HCT116 (cell line): ENCODE measurements at regions not wholly inside any gene's neighbourhood (a gene's known extent, or its start where the extent isn't known, plus 50 kb on each side); places are given as distances from the start of the nearest gene placed in this dataset.
A peak's percentile ranks its signal among the peaks of the same experiment; 100 is the strongest.

Source experiments
- ATAC-seq: fragments of 200-7000 bp; cut with Tn5 transposase; 2 replicates; pipeline ENCODE4 v1.9.1; 2020; ENCODE audit warnings: mild to moderate bottlenecking, moderate library complexity
- BruUV-seq: library from RNA; stranded (reverse); fragments of 400-500 nt; replicated peaks from 2 replicates; lab custom pipeline; 2021; lab: Mats Ljungman, UMichigan
- CTCF ChIA-PET: fragments of 300-600 bp; sonication (Branson Sonifier 250); formaldehyde crosslinking; loops from one replicate; lab custom pipeline; 2021; ENCODE audit warnings: antibody characterized with exemption; lab: Charles Lee
- POLR2A ChIA-PET: fragments of 300-600, 350-600 bp; sonication (Branson Sonifier 250); formaldehyde crosslinking; loops from one replicate; lab custom pipeline; 2021; ENCODE audit warnings: antibody characterized with exemption; lab: Charles Lee
- RAD21 ChIA-PET, 2 experiments: fragments of 300-600 bp; sonication (Branson Sonifier 250); formaldehyde crosslinking; loops; one replicate each; lab custom pipeline; 2023; ENCODE audit warnings: low total read pairs in 2 of 2; ENCODE audit not compliant: uncharacterized antibody in 2 of 2, unreplicated experiment in 2 of 2, low non-redundant PET in 1 of 2; lab: Charles Lee
- DNase-seq: peaks from one replicate; pipeline ENCODE4 v3.0.0-alpha.2; 2010; ENCODE audit warnings: low read depth, low spot score
- H2AFZ ChIP-seq: fragments of 200-600 bp; shearing (Covaris generic), sonication (generic); 2 replicates; pipeline ENCODE4 v1.6.1; 2017; ENCODE audit warnings: low read depth, mixed run types, mixed read lengths, antibody characterized with exemption, low read length; ENCODE audit not compliant: poor library complexity, severe bottlenecking
- H3K27ac ChIP-seq: 2 replicates; pipeline ENCODE4 v1.5.1; 2012; ENCODE audit warnings: low read depth, low read length
- H3K27me3 ChIP-seq: fragments of 200-600 bp; sonication (generic); 2 replicates; pipeline ENCODE4 v1.6.1; 2016; ENCODE audit warnings: mixed run types, low read length, mixed read lengths; ENCODE audit not compliant: insufficient read depth
- H3K36me3 ChIP-seq, 2 experiments: fragments of 200-500 bp in 1 of 2; fragments of 200-600 bp in 1 of 2; sonication (Bioruptor generic) in 1 of 2; sonication (generic) in 1 of 2; 2 replicates each; pipeline versions ENCODE4 v1.5.1 to v1.6.1; 2014 to 2016; ENCODE audit warnings: low read length in 2 of 2, inconsistent platforms in 1 of 2, mixed read lengths in 1 of 2, mixed run types in 1 of 2; ENCODE audit not compliant: insufficient read depth in 2 of 2, control insufficient read depth in 1 of 2
- H3K4me1 ChIP-seq, 2 experiments: fragments of 200-600 bp in 1 of 2; sonication (generic) in 1 of 2; 2 replicates each; pipeline versions ENCODE4 v1.5.1 to v1.6.1; 2012 to 2017; ENCODE audit warnings: low read length in 2 of 2, inconsistent platforms in 1 of 2, mild to moderate bottlenecking in 1 of 2, mixed read lengths in 1 of 2, mixed run types in 1 of 2, moderate library complexity in 1 of 2; ENCODE audit not compliant: insufficient read depth in 2 of 2, control insufficient read depth in 1 of 2
- H3K4me2 ChIP-seq: fragments of 200-600 bp; sonication (generic); 2 replicates; pipeline ENCODE4 v1.6.1; 2017; ENCODE audit warnings: mixed run types, low read length, mixed read lengths
- H3K4me3 ChIP-seq, 2 experiments: fragments of 200-600 bp in 1 of 2; sonication (generic) in 1 of 2; replicated peaks in 1 of 2; 2 replicates each; pipeline ENCODE4 v1.5.1; 2011 to 2016; ENCODE audit warnings: low read length in 2 of 2, control low read depth in 1 of 2, low read depth in 1 of 2, mild to moderate bottlenecking in 1 of 2, mixed read lengths in 1 of 2, mixed run types in 1 of 2
- H3K79me2 ChIP-seq: fragments of 200-600 bp; sonication (generic); 2 replicates; pipeline ENCODE4 v1.6.1; 2017; ENCODE audit warnings: mild to moderate bottlenecking, mixed run types, low read length, moderate library complexity, mixed read lengths; ENCODE audit not compliant: insufficient read depth
- H3K9ac ChIP-seq: fragments of 200-600 bp; sonication (generic); 2 replicates; pipeline ENCODE4 v1.6.1; 2016; ENCODE audit warnings: low read length, mixed read lengths
- H3K9me2 ChIP-seq: fragments of 200-600 bp; sonication (generic), shearing (Covaris generic); 2 replicates; pipeline ENCODE4 v1.6.1; 2017; ENCODE audit warnings: mixed run types, mild to moderate bottlenecking, moderate library complexity; ENCODE audit not compliant: insufficient read depth
- H3K9me3 ChIP-seq, 2 experiments: fragments of 200-500 bp in 1 of 2; fragments of 200-600 bp in 1 of 2; sonication (Bioruptor generic) in 1 of 2; sonication (generic) in 1 of 2; 2 replicates each; pipeline ENCODE4 v1.6.1; 2014 to 2017; ENCODE audit warnings: low read length in 2 of 2, mixed read lengths in 2 of 2, inconsistent platforms in 1 of 2, low read depth in 1 of 2, mild to moderate bottlenecking in 1 of 2, mixed run types in 1 of 2, moderate library complexity in 1 of 2; ENCODE audit not compliant: control insufficient read depth in 1 of 2, insufficient read depth in 1 of 2
- H4K20me1 ChIP-seq: fragments of 200-600 bp; sonication (generic), shearing (Covaris generic); 2 replicates; pipeline ENCODE4 v1.6.1; 2017; ENCODE audit warnings: mixed run types, mild to moderate bottlenecking, moderate library complexity; ENCODE audit not compliant: insufficient read depth
- CTCF ChIP-seq, 3 experiments: fragments of 200-600 bp in 1 of 3; sonication (generic) in 1 of 3; IDR thresholded peaks in 2 of 3; conservative IDR thresholded peaks in 1 of 3; 2 replicates each; pipeline ENCODE4 v1.5.1; 2012 to 2017; ENCODE audit warnings: low read depth in 2 of 3, low read length in 2 of 3, antibody characterized with exemption in 1 of 3, borderline replicate concordance in 1 of 3, control low read depth in 1 of 3, mild to moderate bottlenecking in 1 of 3, mixed read lengths in 1 of 3, mixed run types in 1 of 3, moderate library complexity in 1 of 3; ENCODE audit not compliant: insufficient read depth in 1 of 3
- ELF1 ChIP-seq: IDR thresholded peaks from 2 replicates; pipeline ENCODE4 v1.6.1; 2012; ENCODE audit warnings: low read depth, borderline replicate concordance
- POLR2A ChIP-seq: IDR thresholded peaks from 2 replicates; pipeline ENCODE4 v1.7.0; 2011; ENCODE audit warnings: borderline replicate concordance; ENCODE audit not compliant: insufficient read depth, insufficient read length; ENCODE audit errors: extremely low read depth
- POLR2AphosphoS5 ChIP-seq: IDR thresholded peaks from 2 replicates; pipeline ENCODE4 v1.6.1; 2011; ENCODE audit warnings: mild to moderate bottlenecking, low read depth, low read length, moderate library complexity
- RAD21 ChIP-seq: IDR thresholded peaks from 2 replicates; pipeline ENCODE4 v1.6.1; 2012; ENCODE audit warnings: low read depth, mild to moderate bottlenecking
- TCF7L2 ChIP-seq: IDR thresholded peaks from 2 replicates; pipeline ENCODE4 v1.7.0; 2011; ENCODE audit warnings: borderline replicate concordance, inconsistent platforms; ENCODE audit not compliant: insufficient read depth, insufficient read length; ENCODE audit errors: extremely low read depth
- intact Hi-C: fragments of 100-400 bp; cut with micrococcal nuclease; formaldehyde crosslinking; loops from 2 replicates; pipeline ENCODE4 v1.10.0; 2022

GRCh38 chr6:166745801-166746668, 119.0 kb upstream of the RPS6KA2 start:
- peaks cover 0 to 4% of the 10 kb centered on the region in 2 experiments; a peak in 1 of 4 replicates for H3K4me1 ChIP-seq
- H3K9ac ChIP-seq, result no peak overlapping the region
- ATAC-seq, result peak; percentile 64
- no peak overlapping the region for H2AFZ ChIP-seq
- POLR2A ChIA-PET, result no interaction called here
- H3K9me3 ChIP-seq, result no peaks in the 10 kb centered on the region
- no peak for DNase-seq
- no TSS peak for BruUV-seq
- H4K20me1 ChIP-seq, result no peaks in the 10 kb centered on the region
- RAD21 ChIA-PET, result no interaction called here
- CTCF ChIA-PET, result interaction anchor here (1.3 kb wide), 1 partner anchor 29 kb away, joined by 4 read pairs; no protein-coding TSS in a partner anchor
- H3K27me3 ChIP-seq, result no peaks in the 10 kb centered on the region
- H3K4me2 ChIP-seq, result no peak overlapping the region
- no peak overlapping the region for H3K4me3 ChIP-seq
- TF ChIP-seq RAD21 (no peak), CTCF (IDR thresholded peaks at IDR 0.05 in 2 of 3, conservative IDR thresholded peaks at IDR 0.05 in 1 of 3; ENCODE audit: borderline replicate concordance in 1 of 3, insufficient read depth in 1 of 3, low read depth in 2 of 3, low read length in 2 of 3) (peak in 1 of 3 experiments; percentile 26; a peak in 2 of 6 replicates)
- no peaks in the 10 kb centered on the region for H3K36me3 ChIP-seq
- intact Hi-C loops, result no loop called here
- no peak overlapping the region for H3K27ac ChIP-seq
- no peaks in the 10 kb centered on the region for H3K79me2 ChIP-seq
- no peaks in the 10 kb centered on the region for H3K9me2 ChIP-seq

GRCh38 chr6:166744223-166745134, 117.4 kb upstream of the RPS6KA2 start:
- H3K4me3 ChIP-seq, result no peak overlapping the region
- intact Hi-C loops, result no loop called here
- no peaks in the 10 kb centered on the region for H3K9me3 ChIP-seq
- H3K4me2 ChIP-seq, result no peak overlapping the region
- DNase-seq (no peak), ATAC-seq (no peak)
- POLR2A ChIA-PET, result no interaction called here
- H3K9ac ChIP-seq, result no peak overlapping the region
- H2AFZ ChIP-seq, result no peak overlapping the region
- CTCF ChIA-PET, result no interaction called here
- H3K4me1 ChIP-seq, result peaks cover 0 to 12% of the 10 kb centered on the region in 2 experiments; a peak in 1 of 4 replicates
- RAD21 ChIA-PET, result no interaction called here
- no TSS peak for BruUV-seq
- H3K27ac ChIP-seq, result no peak overlapping the region
- H4K20me1 ChIP-seq, result no peaks in the 10 kb centered on the region
- H3K9me2 ChIP-seq, result no peaks in the 10 kb centered on the region
- H3K79me2 ChIP-seq, result no peaks in the 10 kb centered on the region
- no peaks in the 10 kb centered on the region for H3K36me3 ChIP-seq
- no peaks in the 10 kb centered on the region for H3K27me3 ChIP-seq
- TF ChIP-seq TCF7L2 (no peak), CTCF (IDR thresholded peaks at IDR 0.05 in 2 of 3, conservative IDR thresholded peaks at IDR 0.05 in 1 of 3; ENCODE audit: borderline replicate concordance in 1 of 3, insufficient read depth in 1 of 3, low read depth in 2 of 3, low read length in 2 of 3) (no peak), POLR2A (no peak), ELF1 (no peak), POLR2AphosphoS5 (no peak)
